ENCODE measurements at regions not wholly inside any gene's neighbourhood (a gene's known extent, or its start where the extent isn't known, plus 50 kb on each side); places are given as distances from the start of the nearest gene placed in this dataset.

GRCh38 chr12:13282861-13283260, 86.3 kb downstream of the EMP1 start:
- H3K36me3 ChIP-seq (replicated peaks; ENCODE audit: insufficient read depth, low read depth) = no peaks in the 10 kb centered on the region
- WGBS (ENCODE audit: low lambda C conversion rate, missing lambda C conversion rate) = 82% methylated on average over 2 of the region's 2 CpGs

GRCh38 chr12:13278249-13278787, 81.8 kb downstream of the EMP1 start:
- no peaks in the 10 kb centered on the region for H3K9me2 ChIP-seq (replicated peaks; ENCODE audit: insufficient read depth)
- no peaks in the 10 kb centered on the region for H4K20me1 ChIP-seq (ENCODE audit: insufficient read depth, poor library complexity, severe bottlenecking)
- peak overlapping the region; percentile 54 for H2AFZ ChIP-seq
- peaks cover 21% of the 10 kb centered on the region for H3K4me1 ChIP-seq (ENCODE audit: insufficient read depth)
- 21% methylated on average over 32 of the region's 32 CpGs for WGBS (ENCODE audit: low lambda C conversion rate, missing lambda C conversion rate)
- H3K79me2 ChIP-seq = no peaks in the 10 kb centered on the region
- H3K27me3 ChIP-seq = no peaks in the 10 kb centered on the region
- TF ChIP-seq EZH2 (IDR thresholded peaks at IDR 0.05; ENCODE audit: borderline replicate concordance) = no peak
- TF ChIP-seq CTCF (IDR thresholded peaks at IDR 0.05; ENCODE audit: poor library complexity) = peak; percentile 99
- H3K36me3 ChIP-seq (replicated peaks; ENCODE audit: insufficient read depth, low read depth) = no peaks in the 10 kb centered on the region
- no peak overlapping the region for H3K27ac ChIP-seq
- no peak overlapping the region for H3K4me3 ChIP-seq
- no peaks in the 10 kb centered on the region for H3K9me3 ChIP-seq (ENCODE audit: low read depth)
- peak; percentile 90 for DNase-seq (ENCODE audit: low spot score)
- H3K4me2 ChIP-seq = peak overlapping the region; percentile 61

More at GRCh38 chr12:13282861-13283260, 86.3 kb downstream of the EMP1 start:
- Histone ChIP-seq H3K9me3 (ENCODE audit: low read depth) (no peaks in the 10 kb centered on the region), H2AFZ (no peak overlapping the region), H3K27me3 (no peaks in the 10 kb centered on the region), H3K27ac (no peak overlapping the region), H4K20me1 (ENCODE audit: insufficient read depth, poor library complexity, severe bottlenecking) (no peaks in the 10 kb centered on the region), H3K9me2 (replicated peaks; ENCODE audit: insufficient read depth) (no peaks in the 10 kb centered on the region), H3K4me1 (ENCODE audit: insufficient read depth) (peaks cover 5% of the 10 kb centered on the region), H3K79me2 (no peaks in the 10 kb centered on the region), H3K4me3 (no peak overlapping the region), H3K4me2 (no peak overlapping the region)
- no peak for TF ChIP-seq CTCF (IDR thresholded peaks at IDR 0.05; ENCODE audit: poor library complexity)
- no peak for TF ChIP-seq EZH2 (IDR thresholded peaks at IDR 0.05; ENCODE audit: borderline replicate concordance)
- TF ChIP-seq EZH2phosphoT487 (IDR thresholded peaks at IDR 0.05; ENCODE audit: low read depth, severe bottlenecking, unreplicated experiment) = no peak
- no peak for DNase-seq (ENCODE audit: low spot score)

DNA sequence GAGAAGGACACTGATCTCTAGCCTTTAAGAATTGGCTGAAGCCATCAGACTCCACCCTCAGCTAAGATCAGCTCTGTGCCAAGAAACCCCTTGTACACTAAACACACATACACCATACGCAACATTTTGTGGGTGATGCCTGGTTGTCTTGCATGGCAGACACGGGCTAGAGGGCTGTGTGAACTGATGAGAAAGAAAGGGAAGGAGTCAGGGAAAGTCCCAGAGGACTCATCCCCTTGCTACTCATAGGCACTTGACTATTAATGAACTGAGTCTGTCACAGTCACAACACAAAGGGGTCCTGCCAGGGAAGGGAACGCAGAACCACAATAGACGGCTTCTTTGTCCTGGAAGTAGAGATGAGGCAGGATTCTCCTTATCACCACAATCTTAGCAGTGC, 80.8 kb downstream of the EMP1 start:
- no peaks in the 10 kb centered on the region for H4K20me1 ChIP-seq (ENCODE audit: insufficient read depth, poor library complexity, severe bottlenecking)
- no peak for DNase-seq (ENCODE audit: low spot score)
- H3K27ac ChIP-seq = no peak overlapping the region
- H3K9me2 ChIP-seq (replicated peaks; ENCODE audit: insufficient read depth) = no peaks in the 10 kb centered on the region
- TF ChIP-seq EZH2 (IDR thresholded peaks at IDR 0.05; ENCODE audit: borderline replicate concordance) = no peak
- TF ChIP-seq CTCF (IDR thresholded peaks at IDR 0.05; ENCODE audit: poor library complexity) = no peak
- TF ChIP-seq EZH2phosphoT487 (IDR thresholded peaks at IDR 0.05; ENCODE audit: low read depth, severe bottlenecking, unreplicated experiment) = no peak
- H3K79me2 ChIP-seq = no peaks in the 10 kb centered on the region
- 86% methylated on average over 4 of the region's 4 CpGs for WGBS (ENCODE audit: low lambda C conversion rate, missing lambda C conversion rate)
- H2AFZ ChIP-seq = no peak overlapping the region
- H3K4me2 ChIP-seq = no peak overlapping the region
- H3K36me3 ChIP-seq (replicated peaks; ENCODE audit: insufficient read depth, low read depth) = no peaks in the 10 kb centered on the region
- H3K4me3 ChIP-seq = no peak overlapping the region
- H3K27me3 ChIP-seq = no peaks in the 10 kb centered on the region
- H3K9me3 ChIP-seq (ENCODE audit: low read depth) = no peaks in the 10 kb centered on the region
- H3K4me1 ChIP-seq (ENCODE audit: insufficient read depth) = peaks cover 21% of the 10 kb centered on the region
